Activated CD8-positive, alpha-beta T cell treated with anti-CD3 and anti-CD28 coated beads for 36 hours (primary cell): ENCODE measurements at regions not wholly inside any gene's neighbourhood (a gene's known extent, or its start where the extent isn't known, plus 50 kb on each side); places are given as distances from the start of the nearest gene placed in this dataset.

Experiments used
- ATAC-seq: fragments of 200-7000 bp; cut with Tn5 transposase; one replicate; pipeline ENCODE4 v1.10.0; 2021; ENCODE audit warnings: mild to moderate bottlenecking, moderate library complexity
- CTCF ChIA-PET: fragments of 350-600 bp; sonication (Branson Sonifier 250); formaldehyde crosslinking; loops from one replicate; lab custom pipeline; 2021; ENCODE audit warnings: antibody characterized with exemption; lab: Charles Lee
- POLR2A ChIA-PET: fragments of 350-600 bp; sonication (Branson Sonifier 250); formaldehyde crosslinking; loops from one replicate; lab custom pipeline; 2021; ENCODE audit warnings: antibody characterized with exemption; lab: Charles Lee
- DNase-seq: peaks from one replicate; pipeline ENCODE4 v3.0.0-alpha.2; 2020
- H3K27ac Mint-ChIP-seq: one replicate; pipeline ENCODE4 v1.8.0; 2021; ENCODE audit warnings: mild to moderate bottlenecking, mixed read lengths
- H3K27me3 Mint-ChIP-seq: one replicate; pipeline ENCODE4 v1.8.0; 2021; ENCODE audit warnings: mixed read lengths
- H3K36me3 Mint-ChIP-seq: one replicate; pipeline ENCODE4 v1.8.0; 2021; ENCODE audit warnings: low read depth, mixed read lengths
- H3K4me1 Mint-ChIP-seq: one replicate; pipeline ENCODE4 v1.8.0; 2021; ENCODE audit warnings: low read depth, mixed read lengths
- H3K4me3 Mint-ChIP-seq: one replicate; pipeline ENCODE4 v1.8.0; 2021; ENCODE audit warnings: mild to moderate bottlenecking, moderate library complexity, mixed read lengths
- H3K9me3 Mint-ChIP-seq: one replicate; pipeline ENCODE4 v1.8.0; 2021; ENCODE audit warnings: mixed read lengths
- CTCF ChIP-seq: fragments of 200-600 bp; IDR thresholded peaks from one replicate; pipeline ENCODE4 v1.8.0; 2022; ENCODE audit warnings: antibody characterized with exemption, mild to moderate bottlenecking
- intact Hi-C: fragments of 100-400 bp; cut with micrococcal nuclease; formaldehyde crosslinking; loops from one replicate; pipeline ENCODE4 v1.10.0; 2022

- CTCF ChIA-PET = no interaction called here
- intact Hi-C loops = no loop called here
- POLR2A ChIA-PET = no interaction called here
- Mint-ChIP-seq H3K36me3 (no peaks in the 10 kb centered on the region), H3K27me3 (peaks cover 5% of the 10 kb centered on the region), H3K27ac (no peak overlapping the region), H3K4me3 (no peak overlapping the region), H3K9me3 (peaks cover 6% of the 10 kb centered on the region), H3K4me1 (peaks cover 4% of the 10 kb centered on the region)
- DNase-seq (no peak), ATAC-seq (no peak)
- TF ChIP-seq CTCF = no peak
These were observed 150.2 kb downstream of the RAB11FIP2 start for GRCh38 chr10:117896517-117896916.

- peaks cover 6% of the 10 kb centered on the region for H3K27me3 Mint-ChIP-seq
- no peak overlapping the region for H3K27ac Mint-ChIP-seq
- DNase-seq (no peak), ATAC-seq (no peak)
- H3K4me1 Mint-ChIP-seq = no peaks in the 10 kb centered on the region
- no peak overlapping the region for H3K4me3 Mint-ChIP-seq
- no peak for TF ChIP-seq CTCF
- CTCF ChIA-PET = no interaction called here
- intact Hi-C loops = no loop called here
- peaks cover 6% of the 10 kb centered on the region for H3K9me3 Mint-ChIP-seq
- no peaks in the 10 kb centered on the region for H3K36me3 Mint-ChIP-seq
- POLR2A ChIA-PET = interaction anchor here (0.5 kb wide), 1 partner anchor 496 kb away, joined by 3 read pairs; no protein-coding TSS in a partner anchor
These were observed 147.5 kb downstream of the RAB11FIP2 start for GRCh38 chr10:117899181-117899683.

GRCh38 chr10:117900280-117900679, 146.5 kb downstream of the RAB11FIP2 start:
- Mint-ChIP-seq H3K27me3 (peaks cover 15% of the 10 kb centered on the region), H3K9me3 (peaks cover 6% of the 10 kb centered on the region), H3K36me3 (no peaks in the 10 kb centered on the region), H3K4me1 (no peaks in the 10 kb centered on the region), H3K27ac (no peak overlapping the region), H3K4me3 (no peak overlapping the region)
- intact Hi-C loops = no loop called here
- no peak for TF ChIP-seq CTCF
- ATAC-seq = no peak
- CTCF ChIA-PET = no interaction called here
- no peak for DNase-seq
- POLR2A ChIA-PET = no interaction called here

- no peak for TF ChIP-seq CTCF
- Mint-ChIP-seq H3K9me3 (no peaks in the 10 kb centered on the region), H3K4me3 (no peak overlapping the region), H3K27ac (no peak overlapping the region), H3K36me3 (no peaks in the 10 kb centered on the region), H3K27me3 (peaks cover 21% of the 10 kb centered on the region), H3K4me1 (no peaks in the 10 kb centered on the region)
- ATAC-seq (no peak), DNase-seq (no peak)
- CTCF ChIA-PET = no interaction called here
- POLR2A ChIA-PET = no interaction called here
- intact Hi-C loops = no loop called here
These were observed 142.9 kb downstream of the RAB11FIP2 start for GRCh38 chr10:117903854-117904253.

GRCh38 chr10:117905404-117905803, 141.3 kb downstream of the RAB11FIP2 start:
- Mint-ChIP-seq H3K9me3 (no peaks in the 10 kb centered on the region), H3K4me3 (no peak overlapping the region), H3K27me3 (peaks cover 19% of the 10 kb centered on the region), H3K27ac (no peak overlapping the region), H3K36me3 (no peaks in the 10 kb centered on the region), H3K4me1 (no peaks in the 10 kb centered on the region)
- ATAC-seq (no peak), DNase-seq (no peak)
- no peak for TF ChIP-seq CTCF
- POLR2A ChIA-PET = no interaction called here
- intact Hi-C loops = no loop called here
- CTCF ChIA-PET = no interaction called here
